ENCODE measurements at regions not wholly inside any gene's neighbourhood (a gene's known extent, or its start where the extent isn't known, plus 50 kb on each side); places are given as distances from the start of the nearest gene placed in this dataset.

DNA sequence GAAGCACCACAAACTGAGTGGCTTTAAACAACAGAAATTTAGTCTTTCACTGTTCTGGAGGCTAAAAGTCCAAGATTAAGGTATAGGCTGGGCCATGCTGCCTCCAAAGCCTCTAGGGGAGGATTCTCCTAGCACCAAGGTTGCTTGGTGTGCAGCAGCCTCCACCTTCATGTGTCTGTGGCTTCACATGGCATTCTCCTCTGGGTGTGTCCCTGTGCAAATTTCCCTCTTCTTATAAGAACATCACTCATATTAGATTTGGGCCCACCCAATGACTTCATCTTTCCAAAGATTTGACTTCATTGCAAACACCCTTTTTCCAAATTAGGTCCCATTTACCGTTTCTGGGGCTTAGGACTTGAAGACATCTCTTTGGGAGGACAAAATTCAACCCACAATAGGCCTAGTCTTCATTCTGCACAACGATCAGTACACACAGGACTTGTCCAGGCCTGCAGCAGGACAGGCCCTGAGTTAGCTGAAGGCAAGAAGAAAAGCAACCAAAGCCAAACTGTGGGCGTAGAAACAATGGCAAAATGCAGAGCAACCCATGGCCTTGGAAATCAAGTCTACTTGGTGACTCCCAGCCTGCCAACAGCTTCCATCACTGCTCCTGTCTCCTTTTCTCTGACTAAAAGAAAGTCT is 521.2 kb upstream of the NBEA start:
- FAIRE-seq: no peak

DNA sequence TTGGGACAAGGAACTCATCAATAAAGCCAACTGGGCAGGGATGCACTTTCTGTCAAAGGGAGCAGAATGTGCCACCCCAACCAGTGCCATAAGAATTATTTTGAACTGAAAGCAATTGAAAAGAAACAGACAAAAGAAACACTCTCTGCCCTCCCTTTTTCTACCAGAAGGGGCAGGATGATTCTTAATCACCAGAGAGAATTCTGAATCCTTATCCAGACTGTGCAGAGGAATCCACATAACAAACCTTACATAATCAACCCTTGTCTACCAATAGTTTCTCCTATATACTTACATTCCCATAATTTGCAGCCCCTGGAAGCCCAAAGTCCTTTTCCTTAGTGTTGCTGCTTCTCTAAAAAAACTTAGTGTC is 520.7 kb upstream of the NBEA start:
- no peak for FAIRE-seq

DNA sequence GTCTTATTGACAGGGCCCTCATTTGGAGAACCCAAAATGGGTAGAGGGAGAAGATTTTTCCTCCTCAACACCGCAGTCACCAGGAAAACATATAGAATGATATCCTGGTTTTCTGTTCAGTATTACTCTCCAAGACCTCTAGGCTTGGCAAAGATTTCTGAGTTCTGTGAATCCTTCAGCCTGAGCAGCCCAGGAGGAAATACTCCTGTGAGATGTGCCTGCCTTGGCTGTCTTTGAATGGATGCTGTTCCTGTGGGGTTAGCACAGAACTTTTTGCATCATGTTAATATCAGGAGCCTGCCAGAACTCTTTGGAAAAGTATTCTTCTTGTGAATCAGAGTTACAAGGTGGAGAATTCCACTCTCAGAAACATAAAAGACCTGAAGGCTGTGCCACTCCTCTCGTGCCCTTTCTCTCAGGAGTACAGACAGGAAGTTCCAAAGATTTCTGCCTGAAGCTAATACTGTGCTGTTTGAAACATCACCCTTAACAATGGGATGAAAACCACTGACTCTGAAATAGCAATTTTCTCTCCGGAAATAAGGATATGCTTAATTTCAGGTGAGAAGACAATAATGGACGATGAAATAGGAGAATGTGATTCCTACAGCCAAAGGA is 520.1 kb upstream of the NBEA start:
- FAIRE-seq: no peak

DNA sequence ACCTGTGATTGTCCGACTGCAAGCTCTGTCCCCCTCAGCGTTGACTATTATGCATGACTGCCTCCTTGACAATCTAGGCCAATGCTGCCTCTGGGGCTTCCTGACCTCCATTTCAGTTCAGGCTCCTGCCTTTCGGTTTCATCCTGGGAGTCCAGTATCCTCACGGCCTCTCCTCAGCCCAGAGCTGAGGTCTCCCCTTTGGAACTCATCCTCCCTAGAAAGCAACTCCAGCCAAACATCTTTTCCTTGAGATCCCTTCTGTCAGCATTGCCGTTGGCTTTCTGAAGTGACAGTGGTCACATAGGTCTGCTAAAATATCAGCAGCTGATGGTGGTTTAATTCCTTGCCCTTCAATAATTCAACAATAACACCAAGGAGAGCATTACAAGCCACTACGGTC is 519.1 kb upstream of the NBEA start:
- no peak for FAIRE-seq

DNA sequence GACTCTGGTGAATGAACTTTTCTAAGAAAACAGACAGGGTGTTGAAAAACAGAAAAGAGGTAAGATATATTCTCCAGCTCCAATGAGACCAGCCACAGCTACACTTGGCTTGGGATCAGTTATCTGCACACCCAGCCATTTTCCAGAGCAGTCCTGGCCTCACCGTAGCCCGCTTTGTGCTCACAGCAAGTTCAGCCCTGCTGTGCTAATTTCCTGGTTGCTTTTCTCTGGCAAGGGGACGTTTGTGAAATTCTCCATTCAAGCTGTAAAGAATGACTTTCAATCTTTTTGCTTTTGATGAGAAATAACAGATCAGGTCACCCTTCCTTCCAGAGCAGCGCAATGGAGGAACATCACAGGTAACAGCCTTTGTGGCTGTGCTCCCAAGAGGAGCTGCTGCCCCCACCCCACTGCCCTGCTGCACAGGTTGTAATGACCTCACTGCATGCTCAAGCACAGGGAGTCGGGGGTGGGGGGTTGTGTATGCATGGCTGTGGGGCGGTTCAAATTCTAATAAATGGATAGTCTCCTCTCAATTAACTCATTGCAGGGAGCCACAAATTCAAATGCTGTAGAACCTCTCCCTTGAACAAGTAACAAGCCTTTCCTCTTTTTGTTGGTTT is 516.6 kb upstream of the NBEA start:
- no peak for FAIRE-seq

DNA sequence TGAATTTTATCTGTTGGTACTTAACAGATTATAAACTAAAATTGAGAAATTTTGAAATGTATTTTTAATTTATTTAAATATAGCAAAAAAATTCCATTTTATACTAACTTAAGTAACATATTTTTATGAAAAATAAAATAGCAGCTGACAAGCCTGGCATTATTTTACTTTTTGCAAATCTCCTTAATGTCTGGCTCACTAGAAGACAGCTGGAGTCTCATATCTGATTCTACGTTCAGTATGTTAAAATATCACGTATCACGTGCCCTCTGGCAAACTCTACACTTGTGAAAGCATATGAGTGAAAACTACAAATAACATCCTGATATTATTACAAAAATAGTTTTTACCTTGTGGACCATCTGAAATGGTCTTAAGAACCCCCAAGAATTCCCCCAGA is 513.2 kb upstream of the NBEA start:
- no peak for FAIRE-seq

DNA sequence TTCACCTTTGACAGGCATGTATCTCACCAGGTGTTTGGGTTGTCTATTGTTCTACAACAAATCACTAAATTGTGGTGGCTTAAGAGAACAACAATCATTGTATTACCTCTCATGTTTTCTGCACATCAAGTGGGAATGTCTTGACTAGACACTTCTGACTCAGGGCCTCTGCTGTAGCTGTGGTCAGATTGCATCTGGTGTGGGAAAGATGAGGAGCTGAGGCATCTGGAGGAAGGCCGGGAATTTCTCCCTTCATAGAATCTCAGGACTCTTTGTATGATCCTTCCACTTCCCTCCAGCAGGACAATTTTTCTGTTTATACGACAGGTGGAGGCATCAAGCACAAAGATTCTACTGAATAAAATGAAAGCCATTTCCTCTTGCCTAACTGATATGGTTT is 511.8 kb upstream of the NBEA start:
- FAIRE-seq: no peak

DNA sequence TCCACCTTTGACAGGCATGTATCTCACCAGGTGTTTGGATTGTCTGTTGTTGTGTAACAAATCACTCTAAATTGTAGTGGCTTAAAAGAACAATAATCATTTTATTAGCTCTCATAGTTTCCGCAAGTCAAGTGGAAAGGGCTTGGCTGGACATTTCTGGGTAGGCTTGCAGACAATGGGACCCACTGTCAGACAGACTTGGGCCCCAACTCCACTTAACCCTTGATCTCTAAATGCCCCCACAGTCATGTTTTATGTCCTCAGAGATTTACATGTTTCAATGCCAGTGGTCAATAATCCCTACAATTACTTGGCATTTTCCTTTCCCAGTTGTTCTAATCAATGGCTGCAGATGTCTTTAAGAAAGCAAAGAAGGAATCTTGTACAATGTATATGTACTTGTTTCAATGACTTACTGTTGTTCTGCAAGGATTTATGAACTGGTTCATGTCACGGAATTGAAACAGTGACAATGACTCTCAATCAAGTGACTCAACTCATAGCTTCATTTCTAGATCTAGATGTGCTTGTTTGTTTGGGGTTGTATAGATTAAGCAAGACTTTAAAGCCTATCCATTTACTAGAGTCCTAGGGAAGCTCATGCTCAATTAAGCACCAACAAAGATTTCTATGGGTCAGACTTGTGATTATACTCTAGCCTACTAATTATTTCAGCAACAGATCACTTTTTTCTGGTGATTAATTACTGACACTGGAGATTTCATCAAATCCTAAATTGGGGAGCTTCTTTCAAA is 510.1 kb upstream of the NBEA start:
- no peak for FAIRE-seq

DNA sequence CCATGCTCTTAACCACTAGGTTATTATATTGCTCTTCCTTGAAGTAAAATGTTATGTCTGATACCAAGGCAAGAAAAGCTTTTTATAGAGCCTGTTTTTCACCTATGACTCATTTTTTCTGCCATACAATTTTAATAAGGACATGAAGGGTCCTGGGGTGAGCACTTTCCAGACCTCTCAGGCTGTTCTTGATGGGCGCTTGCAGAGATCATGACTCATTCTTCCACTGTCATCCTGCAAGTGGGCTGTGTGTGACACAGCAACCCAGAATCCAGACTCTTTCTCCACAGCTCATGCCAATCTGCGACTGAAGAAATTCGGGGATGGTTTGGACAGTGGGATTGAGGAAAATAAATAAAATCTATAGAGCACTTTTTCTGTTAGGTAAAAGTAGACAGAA is 506.7 kb upstream of the NBEA start:
- no peak for FAIRE-seq

DNA sequence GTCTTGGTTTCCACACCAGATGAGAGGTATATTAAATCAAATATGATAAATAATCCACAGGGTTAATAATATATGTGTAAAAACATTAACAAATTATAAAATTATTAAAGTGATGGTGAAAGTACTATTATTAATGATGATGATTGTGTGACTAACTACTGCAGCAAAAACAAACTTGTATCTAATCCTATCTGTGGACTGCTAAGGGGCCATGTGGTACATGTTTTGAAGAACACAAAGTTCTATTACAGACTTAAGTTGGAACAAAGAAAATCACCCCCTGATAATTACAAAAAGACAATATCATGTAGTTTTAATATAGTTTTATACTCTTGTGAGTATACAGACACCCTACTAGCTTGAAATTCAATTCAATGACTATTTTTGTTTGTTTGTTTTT is 504.2 kb upstream of the NBEA start:
- no peak for FAIRE-seq

DNA sequence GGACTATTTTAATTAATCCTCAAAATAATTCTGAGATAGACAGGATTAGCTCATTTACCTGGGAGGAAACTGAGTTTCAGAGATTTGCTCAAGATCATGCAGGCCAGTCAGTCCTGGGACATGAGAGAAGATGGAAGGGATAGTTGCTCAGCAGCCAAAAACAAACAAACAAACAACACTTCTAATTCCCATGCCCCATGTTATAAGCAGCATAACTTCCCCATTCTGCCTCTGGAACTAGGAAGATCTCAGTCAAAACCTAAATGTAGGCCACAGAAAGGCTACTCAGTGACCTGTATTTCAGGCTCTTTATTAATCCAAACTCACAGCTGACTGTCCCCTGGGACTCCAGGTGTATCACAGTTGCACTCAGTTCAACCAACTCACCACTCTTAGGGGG is 489.2 kb upstream of the NBEA start:
- no peak for FAIRE-seq

DNA sequence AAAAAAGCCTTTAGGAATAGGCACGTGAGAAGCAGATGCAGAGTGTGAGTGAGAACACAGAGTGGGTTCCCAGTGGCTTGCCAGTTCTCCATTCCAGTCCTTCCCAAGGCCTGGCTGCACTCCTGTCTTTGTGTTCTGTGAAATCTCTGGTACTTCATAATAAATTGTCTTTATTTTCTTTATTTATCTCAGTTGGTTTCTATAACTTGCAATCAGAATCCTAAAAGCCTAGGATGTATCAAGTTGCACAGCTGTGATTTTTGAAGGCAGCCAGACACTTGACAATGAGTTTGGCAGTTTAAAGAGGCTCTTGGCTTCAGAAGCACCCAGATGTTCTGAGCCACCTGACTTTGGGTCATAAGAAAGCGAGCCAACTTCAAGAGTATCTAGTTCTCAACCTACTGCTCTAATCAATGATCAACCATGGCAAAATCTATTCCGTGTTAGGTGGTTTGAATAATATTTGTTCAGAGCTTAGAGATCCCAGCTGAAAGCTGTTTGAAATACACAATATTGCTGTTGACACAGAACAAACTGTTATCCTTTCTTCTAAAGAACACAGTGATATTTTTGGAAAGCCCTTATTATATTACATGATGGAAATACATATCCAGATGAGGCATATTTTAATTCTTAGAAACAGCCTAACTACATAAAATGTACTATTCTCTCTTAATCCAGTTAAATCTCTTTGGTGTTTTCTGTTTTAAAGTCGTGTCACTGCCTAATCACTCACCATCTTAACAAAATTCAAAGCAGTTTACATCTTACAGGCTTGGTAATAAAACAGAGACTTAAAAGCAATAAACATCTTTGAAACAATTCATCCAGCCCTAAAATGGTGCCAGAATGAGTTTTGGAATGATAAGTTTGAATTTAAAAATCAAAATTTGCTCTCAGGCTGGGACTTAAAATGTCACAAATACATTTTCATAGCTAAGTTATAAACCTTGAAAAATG is 483.0 kb upstream of the NBEA start:
- peak; percentile 82 for FAIRE-seq

DNA sequence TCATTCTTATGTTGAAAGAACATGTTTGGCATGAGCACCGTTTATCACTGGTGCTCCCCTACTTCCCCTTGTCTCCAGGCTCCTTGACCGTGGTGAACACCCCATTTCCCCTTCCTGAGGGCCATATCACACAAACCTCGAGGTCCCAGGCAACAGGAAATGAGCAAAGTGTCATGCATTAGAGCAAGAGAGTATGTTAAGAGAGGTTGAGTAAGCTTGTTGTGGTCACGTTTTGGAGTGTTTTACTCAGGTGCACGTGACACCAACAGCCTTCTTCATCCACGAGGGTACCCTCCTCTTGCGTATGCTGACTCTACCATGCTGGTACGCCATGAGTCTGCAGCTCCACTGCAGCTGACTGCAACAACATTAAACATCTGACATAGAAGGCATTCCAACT is 482.2 kb upstream of the NBEA start:
- no peak for FAIRE-seq

DNA sequence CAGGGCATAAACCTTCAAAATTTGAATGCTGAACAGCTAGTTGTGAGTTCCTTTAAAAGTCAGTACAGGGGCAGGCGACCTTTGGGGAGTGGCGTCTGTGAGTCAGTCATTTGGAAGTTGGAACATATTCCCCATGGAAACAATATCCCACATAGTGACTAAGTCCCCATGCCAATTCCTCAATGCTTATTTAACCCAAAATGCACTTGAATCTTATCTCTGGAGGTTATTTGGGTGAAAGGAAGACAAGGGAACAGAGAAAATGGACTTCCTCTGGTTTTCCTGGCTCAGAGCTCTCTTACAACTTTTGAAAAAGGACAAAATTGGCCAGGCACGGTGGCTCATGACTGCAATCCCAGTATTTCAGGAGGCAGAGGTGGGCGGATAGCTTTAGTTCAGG is 479.2 kb upstream of the NBEA start:
- FAIRE-seq: no peak

DNA sequence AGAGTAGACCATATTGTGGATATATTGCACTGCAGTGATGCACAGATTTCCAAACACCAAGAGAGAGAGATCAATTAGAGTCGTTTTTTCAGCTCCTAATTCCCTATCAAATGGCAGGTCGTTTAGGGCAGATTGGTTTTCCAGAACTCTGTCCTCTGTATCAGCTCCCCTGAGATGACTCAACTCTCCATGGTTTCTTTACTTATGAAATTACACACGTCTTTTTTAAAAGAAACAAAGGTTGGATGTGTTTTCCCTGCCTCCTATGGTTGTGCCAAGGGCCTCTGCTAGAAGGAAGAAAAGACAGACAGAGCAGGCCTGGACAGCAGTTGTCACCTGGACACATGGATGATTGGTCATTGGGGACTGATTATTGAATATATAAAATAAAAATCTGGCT is 478.1 kb upstream of the NBEA start:
- no peak for FAIRE-seq

DNA sequence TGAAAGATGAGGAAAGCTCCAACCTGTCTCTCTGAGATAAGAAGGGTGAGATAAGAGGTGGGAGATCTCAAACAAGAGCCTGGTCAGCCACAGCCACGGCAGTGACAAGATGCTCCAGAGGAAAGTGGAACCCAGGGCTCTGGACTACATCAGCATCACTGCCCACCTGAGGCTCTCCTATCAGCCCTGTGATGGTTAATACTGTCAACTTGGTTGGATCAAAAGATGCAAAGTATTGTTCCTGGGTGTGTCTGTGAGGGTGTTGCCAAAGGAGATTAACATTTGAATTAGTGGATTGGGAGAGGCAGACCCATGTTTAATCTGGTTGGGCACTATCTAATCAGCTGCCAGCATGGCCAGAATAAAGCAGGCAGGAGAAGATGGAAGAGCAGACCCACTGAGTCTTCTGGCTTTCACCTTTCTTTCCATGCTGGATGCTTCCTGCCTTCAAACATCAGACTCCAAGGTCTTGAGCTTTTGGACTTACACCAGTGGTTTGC is 476.6 kb upstream of the NBEA start:
- no peak for FAIRE-seq

DNA sequence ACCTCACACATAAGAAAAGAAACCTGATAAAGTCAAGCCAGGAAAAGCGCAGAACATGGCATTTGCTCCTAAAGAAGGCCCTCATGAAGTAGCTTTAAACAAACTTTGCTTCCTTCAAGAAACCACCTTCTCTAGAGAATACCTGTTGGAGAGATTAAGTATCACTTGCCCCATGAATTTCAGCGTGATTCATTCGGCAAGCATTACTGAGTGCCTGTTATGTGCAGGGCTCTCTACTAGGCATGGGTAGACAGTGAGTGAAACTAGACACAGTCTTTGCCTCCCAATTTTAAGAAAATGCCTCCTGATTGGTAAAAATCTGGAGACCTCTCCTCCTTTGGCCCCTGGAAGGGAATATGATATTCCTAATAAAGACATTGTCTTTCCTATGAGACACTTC is 475.8 kb upstream of the NBEA start:
- no peak for FAIRE-seq

DNA sequence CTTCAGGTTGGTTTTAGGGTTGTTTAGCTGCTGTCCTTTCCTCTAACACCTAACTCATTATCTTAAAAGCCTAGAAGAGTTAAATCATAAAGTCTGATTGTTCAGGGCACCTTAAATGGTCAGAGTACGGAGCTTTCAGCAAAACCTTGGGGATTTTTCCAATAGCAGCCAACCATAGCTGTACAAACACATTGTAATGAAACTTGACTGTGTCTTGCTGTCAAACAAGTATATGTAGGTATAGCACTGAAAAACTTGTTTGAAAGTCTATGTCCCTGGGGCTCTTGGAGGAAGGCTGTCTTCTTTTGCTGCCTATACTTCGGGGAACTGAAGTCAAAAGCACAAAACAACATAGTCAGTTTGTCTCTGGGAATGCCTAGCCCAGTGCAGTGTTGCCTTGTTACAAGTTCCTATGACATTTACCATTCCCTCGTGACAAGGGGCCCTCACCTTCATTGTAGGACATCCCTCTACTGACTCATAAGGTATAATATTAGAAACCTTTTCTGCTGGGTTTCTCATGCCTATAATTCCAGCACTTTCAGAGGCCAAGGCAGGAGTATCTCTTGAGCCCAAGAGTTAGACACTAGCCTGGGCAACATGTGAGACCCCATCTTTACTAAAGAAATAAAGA is 474.5 kb upstream of the NBEA start:
- no peak for FAIRE-seq

DNA sequence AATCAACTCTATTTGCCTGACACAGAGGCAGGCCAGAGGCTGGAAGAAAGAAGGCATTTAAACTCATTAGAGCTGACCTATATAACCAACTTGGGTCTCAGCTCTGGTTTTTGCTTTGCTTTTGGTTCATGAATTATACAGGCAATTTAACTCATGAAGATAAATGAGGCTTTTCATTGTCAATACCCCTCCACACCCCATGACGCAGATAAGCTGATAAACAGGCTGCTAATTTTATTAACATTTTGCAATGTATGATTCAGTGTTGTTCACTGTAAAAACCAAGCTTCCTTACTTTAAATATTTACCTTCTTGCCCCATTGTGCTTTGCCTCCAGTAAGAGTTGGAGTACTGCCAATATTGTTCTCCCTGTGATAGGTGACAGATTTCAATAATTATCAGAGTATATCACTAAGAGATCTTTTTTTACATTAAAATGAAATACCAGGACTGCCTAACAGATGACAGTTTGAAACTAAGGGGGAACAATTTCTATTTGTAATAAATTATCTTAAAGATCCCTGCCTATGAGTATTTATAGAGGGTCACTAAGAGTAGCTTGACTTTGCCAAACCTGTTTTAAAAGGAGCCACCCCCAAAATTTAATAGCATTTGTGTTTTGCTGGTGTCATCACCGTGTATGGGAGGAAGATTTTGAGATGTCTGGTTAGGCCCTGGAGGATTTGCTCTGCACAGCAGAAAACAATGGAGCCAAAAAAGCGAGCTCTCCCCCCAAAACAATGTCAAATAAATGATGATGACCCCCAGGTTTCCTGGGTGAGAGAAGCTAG is 472.7 kb upstream of the NBEA start:
- FAIRE-seq: peak; percentile 73

DNA sequence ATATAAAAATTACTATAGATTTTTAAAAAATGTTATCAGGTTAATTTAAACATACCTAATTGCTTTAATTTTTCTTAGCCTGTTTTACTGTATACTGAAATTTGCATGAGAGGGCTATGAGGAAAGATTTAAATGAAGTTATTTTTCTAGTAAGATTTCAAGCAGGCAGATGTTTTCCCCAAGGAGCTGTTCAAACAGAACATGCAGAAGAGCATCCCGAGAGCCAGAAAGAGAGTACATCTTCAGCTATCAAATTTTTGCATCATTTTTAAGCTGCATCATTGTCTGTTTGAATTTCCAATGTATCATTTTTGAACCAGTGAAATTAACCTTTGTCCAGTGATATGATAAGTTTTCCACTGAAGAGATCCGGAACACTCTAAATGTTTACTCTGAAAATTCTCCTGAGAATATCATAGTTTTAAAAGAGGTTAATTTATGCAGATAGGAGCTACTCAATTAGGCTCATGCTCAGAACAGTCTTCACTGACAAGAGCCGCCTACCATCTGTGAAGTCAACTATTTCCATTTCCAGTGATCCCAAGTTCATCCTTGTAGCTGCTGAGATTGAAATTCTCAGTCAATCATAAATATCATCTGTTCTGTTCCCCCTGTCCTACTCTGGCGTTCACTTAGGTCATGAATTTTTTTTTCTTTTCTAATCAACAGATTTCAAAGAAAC is 467.7 kb upstream of the NBEA start:
- FAIRE-seq: no peak

DNA sequence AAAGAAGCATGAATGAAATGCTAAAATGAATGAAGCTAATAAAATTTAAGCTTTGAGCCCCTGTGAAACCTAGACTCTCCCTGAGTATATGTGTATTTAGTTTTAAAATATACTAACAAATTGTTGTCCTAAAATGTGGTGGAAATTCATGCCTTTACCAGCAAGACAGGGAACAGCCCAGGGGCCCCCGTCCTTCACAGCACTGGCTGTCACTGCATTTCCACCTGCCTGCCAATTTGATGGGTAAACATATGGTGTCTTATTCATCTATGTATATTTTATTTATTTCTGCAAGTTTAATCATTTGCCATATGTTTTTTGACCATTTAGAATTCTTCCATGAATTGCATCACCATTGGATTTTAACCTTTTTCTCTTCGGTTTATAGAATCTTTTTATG is 463.7 kb upstream of the NBEA start:
- no peak for FAIRE-seq
